RPMI7951 (cell line): ENCODE measurements at regions not wholly inside any gene's neighbourhood (a gene's known extent, or its start where the extent isn't known, plus 50 kb on each side); places are given as distances from the start of the nearest gene placed in this dataset.
A peak's percentile ranks its signal among the peaks of the same experiment; 100 is the strongest.

Experiments used
- DNase-seq: peaks from one replicate; pipeline ENCODE4 v3.0.0-alpha.2; 2012; ENCODE audit warnings: low read depth

DNA sequence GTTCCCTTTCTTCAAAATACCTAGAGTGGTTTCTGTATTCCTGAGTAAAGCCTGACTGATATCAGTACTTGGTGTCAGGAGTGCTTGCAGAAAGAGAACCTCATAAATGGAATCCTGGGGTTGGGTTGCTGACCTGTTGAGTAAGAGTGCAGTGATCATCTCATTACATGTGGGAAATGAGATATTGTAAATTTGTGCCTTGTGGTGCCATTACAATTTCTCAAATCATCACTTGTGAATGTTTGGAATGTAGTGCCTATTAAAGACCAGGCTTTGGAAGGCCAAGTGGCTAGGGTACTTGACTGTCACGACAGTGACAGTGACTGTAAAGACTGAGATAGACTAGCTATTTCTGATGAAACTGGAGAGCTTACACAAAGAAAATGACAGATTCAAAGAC lies 176.7 kb upstream of the CTTNBP2NL start:
- no peak for DNase-seq

DNA sequence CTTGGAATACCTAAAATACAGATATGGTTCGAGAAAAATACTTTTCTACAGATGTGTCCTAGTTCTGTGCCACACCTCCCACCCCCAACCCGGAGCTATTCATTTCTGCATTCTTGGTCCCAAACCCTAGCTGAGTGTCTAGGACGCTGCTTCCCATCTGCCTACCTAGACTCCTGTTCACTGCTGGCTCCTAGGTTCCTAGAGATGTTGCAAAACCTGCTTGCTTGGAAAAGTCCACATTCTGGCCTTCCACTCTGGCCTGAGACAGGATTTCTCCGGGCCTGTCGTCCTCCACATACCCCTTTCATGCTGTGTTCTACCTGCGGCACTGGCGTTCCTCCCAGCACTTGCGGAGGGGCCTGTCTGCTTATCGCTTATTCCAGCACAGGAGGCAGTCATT lies 165.8 kb upstream of the CTTNBP2NL start:
- DNase-seq = no peak

DNA sequence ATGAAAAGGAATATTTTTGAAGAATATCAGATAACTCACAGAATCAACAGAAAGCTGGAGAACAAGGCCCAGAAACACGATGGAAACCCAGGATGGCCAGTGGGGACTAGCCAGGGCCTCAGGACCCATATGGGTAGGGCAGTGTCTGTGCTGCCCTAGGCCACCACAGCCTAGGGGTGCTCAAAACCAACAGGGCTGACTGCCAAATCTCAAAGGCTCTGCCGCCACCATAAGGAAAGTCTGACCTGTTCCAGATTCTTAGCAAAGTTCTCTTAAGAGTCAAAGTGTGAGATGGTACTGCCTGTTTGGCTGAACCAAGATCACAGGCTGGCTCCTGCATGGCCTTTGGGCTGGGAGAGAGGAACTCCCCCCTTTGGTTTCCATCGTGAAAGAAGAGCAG lies 164.7 kb upstream of the CTTNBP2NL start:
- no peak for DNase-seq

DNA sequence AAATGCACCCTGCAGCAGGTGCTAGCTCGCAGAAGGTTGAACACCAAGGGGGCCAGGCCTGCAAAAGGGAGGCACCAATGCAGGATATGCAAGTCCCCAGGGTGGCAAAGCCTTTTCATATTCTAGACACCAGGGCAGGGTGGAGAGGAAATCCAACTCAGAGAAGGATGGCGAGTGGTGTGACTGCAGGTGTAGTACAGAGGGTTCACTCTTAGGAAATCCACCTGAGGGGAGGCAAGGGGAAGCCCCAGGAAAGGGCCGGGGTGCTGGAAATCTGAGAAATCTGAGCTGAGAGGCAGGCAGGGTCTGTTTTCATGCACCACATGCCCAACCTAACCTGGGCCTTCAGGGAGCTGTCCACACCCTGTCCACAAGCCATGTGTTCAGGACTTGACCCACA lies 163.2 kb upstream of the CTTNBP2NL start:
- no peak for DNase-seq

DNA sequence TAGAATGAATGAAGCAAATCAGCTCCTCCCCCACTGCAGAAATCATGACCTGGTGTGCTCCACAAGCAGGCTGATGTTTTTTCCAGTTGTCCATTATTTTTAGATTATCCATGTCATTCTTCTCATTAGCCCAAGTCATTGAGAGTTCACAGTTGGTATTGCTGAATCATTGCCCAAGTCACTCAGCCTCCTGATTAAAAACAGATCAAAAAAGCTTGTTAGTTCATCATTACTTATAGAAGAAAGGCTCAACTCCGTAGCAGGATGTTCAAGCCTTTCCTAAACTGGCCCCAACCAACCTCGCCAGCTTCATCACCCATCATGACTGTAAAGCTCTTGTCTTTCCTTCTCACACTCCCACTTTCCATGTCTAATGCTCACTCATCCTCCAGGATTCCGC lies 161.3 kb upstream of the CTTNBP2NL start:
- DNase-seq = no peak

DNA sequence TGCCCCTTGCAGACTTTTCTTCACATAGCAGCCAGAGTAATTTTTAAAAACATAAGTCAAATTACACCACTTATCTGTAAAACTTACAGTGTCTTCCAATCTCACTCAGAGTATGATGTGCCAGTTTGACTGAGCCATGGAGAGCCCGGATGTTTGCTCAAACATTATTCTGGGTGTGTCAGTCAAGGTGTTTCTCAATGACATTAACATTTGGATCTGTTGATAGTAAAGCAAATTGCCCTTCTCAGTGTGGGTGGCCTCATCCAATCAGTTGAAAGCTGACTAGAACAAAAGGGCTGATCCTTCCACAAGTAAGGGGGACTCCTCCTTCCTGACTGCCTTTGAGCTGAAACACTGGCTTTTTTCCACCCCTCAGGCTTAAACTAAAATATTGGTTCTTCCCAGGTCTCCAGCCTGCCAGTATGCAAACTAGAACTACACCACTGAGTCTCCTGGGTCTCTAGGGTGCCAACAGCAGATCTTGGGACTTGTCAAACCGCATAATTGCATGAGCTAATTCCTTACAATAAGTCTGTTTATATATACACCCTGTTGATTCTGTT lies 157.9 kb upstream of the CTTNBP2NL start:
- no peak for DNase-seq

DNA sequence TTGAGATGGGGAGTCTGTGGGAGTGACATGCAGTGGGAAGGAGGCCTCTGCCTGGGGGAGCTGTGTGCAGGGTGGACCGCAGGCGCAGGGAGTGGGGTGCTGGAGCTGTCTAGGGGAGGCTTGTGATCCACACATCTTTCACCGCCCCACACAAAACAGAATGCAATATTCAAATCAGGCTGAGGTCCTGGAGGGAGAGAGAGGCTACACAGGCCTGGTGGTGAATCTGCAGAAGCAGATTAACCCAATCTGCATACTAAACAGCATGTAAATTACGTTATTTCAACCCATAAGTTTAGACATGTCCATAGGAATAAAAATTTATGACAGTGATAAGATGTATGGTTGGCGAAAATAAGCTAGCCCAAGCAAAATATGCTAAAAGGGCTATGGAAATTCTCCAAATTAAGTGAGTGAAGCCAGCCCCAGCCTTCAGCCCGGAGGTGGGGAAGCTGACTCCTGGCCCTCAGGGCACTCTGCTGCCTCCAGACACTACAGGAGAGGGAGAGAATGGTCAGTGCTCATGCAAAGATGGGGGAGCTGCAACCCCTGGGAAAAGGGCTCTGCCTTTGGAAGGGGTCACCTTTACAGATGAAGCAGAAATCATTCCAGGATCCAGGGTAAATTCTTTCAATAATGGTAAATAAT lies 156.2 kb upstream of the CTTNBP2NL start:
- no peak for DNase-seq

DNA sequence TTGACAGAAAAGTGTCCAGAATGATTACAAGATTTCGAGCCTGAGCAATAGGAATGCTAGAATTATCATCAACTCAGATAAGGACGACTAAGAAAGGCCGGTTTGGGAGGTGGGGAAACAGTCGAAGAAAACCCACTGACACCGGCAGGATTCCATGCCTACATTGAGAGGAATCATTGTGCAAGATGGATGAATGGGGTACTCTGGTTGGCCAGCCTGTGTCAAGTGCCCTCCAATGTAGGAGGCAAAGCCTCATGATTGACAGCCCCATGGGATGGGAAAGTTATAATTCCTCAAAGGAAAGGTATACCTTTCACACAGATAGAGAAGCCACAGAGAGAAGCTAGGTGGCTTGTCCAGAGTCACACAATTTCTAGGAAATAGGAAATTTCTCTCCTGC lies 153.5 kb upstream of the CTTNBP2NL start:
- DNase-seq = no peak

DNA sequence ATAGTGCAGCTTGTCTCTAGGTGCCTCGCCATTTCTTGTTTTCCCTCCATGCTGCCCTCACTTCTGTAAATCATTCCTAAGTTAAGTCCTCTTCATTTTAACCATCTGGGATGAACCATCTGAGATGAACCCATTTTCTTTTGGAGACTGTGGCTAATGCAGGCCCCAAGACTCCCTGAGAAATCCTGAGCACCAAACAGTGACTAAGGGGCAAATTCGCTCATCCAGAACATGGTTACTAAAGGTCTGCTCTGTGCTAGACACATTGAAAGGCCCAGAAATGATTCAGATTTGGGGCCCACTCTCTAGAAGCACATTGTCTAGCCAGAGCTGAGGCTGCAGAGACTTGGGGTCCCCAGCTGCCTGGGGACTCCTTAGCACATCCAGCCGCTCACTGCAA lies 151.9 kb upstream of the CTTNBP2NL start:
- DNase-seq = no peak

DNA sequence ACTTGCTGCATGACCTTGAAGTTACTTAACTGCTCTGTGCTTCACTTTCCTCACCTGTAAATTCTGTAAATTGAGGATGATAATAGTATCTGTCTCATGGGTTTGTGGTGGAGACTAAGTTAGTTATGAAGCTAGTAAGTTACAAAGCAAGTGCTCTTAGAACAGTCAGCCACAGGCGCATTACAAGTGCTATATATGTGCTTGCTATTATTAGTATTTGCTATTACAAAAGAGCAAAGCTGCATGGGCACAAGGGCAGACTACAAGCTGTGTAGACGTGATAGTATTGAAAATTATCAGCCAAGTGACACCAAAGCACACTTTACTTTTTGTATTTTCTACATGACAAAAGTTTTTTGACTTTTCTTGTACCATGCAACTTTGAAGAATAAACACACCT lies 150.9 kb upstream of the CTTNBP2NL start:
- DNase-seq = no peak

DNA sequence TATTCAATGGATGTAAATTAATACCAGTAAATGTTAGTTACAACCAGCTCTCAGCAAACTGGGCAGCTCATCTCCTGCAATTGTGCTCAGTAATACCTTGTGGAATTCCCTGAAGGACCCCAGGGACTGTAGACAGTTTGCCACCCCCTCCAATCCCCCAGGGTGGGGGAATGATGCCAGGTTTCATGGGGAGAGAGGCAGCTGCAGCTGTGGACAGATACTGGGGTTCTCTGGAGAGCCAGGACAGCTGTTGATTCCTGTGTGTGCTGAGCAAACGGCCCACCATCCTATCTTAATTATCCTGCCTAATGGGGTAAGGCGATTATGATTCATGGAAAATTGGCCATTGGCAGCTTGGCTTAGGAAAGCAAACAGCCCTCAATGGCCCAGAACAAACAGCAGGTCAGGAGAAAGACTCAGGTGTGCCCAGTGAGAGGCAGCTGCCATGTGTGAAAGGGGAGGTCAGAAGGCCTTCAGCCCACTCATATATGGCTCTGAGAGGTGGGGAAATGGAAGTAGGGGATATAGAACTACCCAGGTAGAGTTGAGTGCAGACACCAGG lies 148.9 kb upstream of the CTTNBP2NL start:
- no peak for DNase-seq

DNA sequence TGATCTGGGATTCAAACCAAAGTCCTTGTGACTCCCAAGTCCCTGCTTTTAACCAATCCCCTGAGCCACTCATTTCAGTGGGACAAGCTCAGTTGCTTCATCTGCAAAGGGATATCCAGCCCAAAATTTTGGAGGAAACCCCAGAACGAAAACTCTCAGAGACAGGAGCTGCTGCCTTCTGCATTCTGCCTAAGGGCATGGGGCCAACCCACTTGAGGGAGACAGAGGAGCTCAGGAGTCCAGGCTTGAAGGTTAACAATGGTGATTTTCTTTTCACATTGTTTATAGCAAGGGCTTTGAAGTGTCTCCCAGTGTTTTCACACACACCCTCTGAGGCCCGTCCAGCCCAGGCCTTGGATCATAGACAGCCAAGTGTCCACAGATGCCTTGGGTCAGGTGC lies 148.1 kb upstream of the CTTNBP2NL start:
- DNase-seq = no peak

DNA sequence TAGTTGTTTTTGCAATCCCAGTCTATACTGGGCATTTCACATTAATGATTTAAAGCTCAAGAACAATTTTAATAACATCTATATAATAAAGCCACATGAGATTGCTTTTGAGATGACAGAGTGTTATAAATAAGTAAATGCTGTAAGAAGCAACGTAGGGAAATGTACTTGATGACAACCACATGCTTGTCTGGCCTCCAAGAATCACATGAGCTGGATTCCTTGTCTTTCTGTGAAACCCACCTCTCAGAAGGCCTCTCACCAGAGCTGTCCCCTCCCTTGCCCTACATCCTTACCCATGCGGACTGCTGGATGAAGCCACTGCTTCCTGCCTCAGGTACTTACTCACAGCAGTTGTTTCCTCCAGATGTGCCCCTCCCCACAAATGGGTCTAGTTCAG lies 145.1 kb upstream of the CTTNBP2NL start:
- no peak for DNase-seq

DNA sequence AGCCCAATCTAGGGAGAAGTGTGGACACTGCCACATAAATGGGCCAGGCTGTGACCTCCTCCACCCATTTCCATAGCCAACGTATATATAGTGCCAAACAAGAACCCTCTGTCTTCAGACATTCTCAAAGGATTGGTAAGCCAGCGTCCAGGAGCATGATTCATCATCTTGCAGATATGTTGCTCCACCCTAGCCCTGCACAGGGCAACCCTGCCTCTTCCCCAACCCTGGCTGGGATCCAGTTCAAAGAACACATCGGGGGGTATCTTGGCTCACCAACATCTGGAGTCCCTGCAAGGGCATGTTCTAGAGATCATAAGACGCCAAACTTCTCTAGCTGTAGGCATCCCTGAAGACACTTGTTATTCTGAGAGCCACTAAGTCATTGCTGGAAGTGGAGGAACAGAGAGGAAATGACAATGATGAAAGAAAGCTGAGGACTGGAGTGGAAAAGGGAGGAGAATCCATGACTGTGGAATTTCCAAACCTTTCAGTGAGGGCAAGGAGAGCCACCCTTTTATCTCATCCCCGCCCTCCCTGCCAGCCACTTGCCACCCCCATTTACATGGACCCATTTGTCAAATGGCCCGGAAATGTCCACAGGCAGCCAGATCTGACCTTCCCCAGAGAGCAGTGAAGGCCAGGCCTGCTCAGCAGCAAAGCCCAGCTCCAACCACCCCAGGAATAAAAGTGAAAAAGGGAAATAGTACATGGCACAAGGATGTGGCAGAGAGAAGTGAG lies 144.1 kb upstream of the CTTNBP2NL start:
- peak; percentile 77 for DNase-seq

DNA sequence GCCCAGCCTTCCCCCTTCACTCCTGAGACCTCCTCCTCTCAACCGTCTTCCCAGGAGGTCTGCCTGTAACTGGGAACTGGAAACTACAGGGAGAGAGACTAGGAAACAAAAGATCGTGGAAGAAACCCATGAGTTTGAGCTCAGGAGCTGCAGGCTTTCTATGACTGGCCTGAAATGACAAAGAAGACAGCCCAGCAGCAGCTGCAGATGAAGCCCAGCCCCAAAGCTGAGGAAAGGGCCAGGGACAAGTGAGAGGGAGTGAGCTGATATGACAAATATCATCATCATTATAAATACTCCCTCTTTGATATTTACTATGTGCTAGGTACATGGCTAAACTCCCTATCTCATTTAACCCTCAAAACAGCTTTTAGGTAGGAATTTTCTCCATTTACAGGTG lies 142.6 kb upstream of the CTTNBP2NL start:
- DNase-seq = no peak

DNA sequence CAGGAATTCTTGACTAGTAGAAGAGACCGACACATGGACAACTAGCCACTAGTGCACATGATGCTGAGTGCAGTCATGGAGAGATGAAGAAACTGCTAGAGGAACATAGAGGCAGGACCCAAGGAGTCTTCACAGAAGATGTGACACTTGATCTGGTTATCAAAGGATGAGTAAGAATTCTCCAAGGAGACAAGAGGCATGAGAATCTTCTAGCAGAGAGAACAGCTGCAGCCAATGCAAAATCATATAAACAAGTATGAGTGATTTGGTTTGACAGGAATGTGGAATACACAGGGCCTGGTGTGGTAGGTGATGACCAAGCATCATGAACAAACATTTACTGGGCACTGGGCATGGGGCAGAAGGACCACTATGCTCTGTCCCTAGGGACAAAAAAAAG lies 140.9 kb upstream of the CTTNBP2NL start:
- no peak for DNase-seq

DNA sequence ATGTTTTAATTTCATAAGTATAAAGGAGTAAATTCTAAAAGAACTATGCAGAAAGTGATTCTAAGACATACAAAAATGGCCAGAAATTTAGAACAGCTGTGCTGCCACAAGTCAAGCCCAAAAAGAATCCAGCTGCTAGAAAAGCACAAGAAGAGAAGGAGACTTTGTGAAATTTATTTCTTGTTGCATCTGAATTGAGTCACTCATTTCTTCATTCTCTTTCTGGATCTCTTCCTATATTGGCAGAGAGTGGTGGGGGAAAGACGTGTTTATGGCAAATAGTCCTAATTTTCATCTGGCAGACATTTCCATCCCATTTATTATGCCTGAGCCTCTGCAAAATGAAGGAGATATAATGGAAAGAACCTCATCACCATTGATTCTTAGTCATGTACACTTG lies 139.6 kb upstream of the CTTNBP2NL start:
- no peak for DNase-seq

DNA sequence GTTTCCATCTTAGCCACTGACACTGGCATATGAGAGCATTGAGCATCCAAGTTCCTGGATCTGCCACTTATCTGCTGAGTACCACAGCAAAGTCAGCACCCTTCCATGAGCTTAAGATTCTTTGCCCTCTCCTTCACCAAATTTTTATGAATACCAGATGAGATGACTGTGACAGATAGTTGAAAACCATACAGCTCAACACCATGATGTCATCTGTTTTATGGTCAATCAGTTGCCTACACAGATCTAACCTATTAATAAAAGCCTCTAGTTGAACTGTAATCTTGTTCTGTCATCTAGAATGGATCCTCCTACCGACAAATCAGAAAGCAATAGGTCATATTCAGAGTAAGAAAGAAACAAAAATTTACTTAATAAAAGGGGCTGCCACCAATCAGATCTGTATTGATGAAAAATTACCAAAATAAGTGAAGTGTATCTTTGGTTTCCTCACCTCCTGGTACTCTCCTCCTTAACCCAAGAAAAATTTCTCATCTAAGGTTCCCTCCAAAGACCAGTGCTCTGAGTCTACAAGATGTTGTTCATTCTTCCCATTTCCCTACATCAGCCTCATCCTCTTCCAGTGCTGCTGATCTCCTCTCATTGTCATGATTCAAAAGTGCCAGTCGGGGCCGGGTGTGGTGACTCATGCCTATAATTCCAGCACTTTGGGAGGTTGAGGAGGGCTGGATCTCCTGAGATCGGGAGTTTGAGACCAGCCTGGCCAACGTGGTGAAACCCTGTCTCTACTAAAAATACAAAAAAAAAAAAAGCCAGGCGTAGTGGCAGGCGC lies 138.8 kb upstream of the CTTNBP2NL start:
- DNase-seq = no peak

DNA sequence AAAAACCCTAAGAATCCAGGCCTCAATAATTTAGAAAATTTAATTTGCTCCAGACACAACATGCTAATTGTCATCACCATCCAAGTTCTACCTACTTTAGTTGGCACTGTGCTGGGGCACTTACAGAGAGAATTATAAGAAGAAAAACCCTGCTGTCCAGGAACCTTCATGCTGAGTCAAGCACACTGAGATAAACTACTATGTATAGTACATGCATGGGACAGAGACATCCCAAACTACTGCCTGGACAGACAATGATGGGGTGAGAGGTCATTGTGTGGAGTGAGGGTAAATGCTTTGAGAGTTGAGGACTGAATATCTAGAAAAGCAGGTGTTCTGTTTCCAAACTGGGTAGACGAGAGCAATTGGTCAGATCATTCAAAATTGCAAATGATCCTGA lies 135.3 kb upstream of the CTTNBP2NL start:
- no peak for DNase-seq

DNA sequence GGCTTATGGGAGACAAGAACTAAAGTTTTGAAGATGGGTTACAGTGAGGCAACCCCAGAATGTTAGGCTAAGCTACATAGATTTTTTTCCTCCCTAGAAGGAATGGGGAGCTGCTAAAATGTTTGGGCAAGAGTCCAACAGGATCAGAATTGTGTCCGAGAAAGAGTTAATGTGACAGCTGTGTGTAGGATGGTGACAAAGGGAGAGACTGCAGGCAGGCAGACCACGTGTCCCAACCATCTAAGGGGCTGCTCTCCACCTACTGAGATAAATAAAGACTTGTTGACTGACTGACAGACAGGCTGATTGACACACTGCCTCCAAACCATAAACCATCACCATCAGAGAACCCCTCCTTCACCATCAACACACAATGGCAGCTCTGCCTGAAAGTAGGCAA lies 133.7 kb upstream of the CTTNBP2NL start:
- DNase-seq = no peak

DNA sequence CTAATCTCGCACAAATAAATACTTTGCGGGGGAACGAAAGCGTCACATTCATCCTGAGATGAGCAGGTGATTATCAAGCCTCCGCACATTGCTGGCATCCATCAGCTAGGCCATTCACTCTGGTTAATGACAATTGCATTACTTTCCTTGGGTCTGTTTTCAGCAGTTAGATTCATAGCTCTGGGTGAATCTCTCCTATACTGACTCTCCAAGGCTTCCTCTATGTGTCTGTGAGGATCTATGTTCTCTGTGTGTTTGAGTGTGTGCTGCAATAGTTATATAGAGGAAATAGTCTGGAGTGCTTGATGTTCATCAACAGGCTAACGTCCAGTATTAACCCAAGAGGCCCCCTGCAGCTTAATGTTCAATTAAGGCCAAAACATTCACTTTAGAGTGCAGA lies 133.0 kb upstream of the CTTNBP2NL start:
- DNase-seq = no peak

DNA sequence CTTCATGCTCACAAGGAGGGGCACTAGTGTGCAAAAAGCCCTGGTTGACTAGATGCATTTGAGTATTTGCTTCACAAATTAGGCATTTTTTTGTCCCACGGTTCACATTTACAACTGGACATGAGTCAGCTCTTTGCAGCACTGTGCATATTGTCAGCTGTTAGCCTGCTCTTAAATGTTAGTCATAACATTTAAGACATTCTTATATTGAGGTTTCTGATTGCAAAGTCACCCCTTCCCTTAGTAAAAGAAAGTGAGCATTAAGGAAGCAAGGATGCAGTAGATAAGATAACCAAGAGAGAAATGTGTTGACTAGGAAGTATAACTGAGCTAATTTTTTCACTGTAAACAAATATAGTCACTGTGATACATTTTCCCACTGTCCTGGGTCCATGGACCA lies 132.6 kb upstream of the CTTNBP2NL start:
- DNase-seq = peak; percentile 43
